Sigmoid colon (tissue), 6 donors: ENCODE measurements at regions not wholly inside any gene's neighbourhood (a gene's known extent, or its start where the extent isn't known, plus 50 kb on each side); places are given as distances from the start of the nearest gene placed in this dataset.

Source experiments
- DNase-seq: peaks from one replicate; pipeline ENCODE4 v3.0.0-alpha.2; 2019
- H3K27ac ChIP-seq, 4 donors: fragments of 200-600 bp; sonication (generic); one replicate each; pipeline ENCODE4 v1.5.1; 2016 to 2019; ENCODE audit warnings: mild to moderate bottlenecking in 1 of 4
- H3K27me3 ChIP-seq, 3 donors: fragments of 200-600 bp; sonication (generic); one replicate each; pipeline ENCODE4 v1.5.1; 2019; ENCODE audit warnings: mild to moderate bottlenecking in 1 of 3
- H3K36me3 ChIP-seq, 4 donors: fragments of 200-600 bp; sonication (generic); one replicate each; pipeline ENCODE4 v1.5.1; 2016 to 2019
- H3K4me1 ChIP-seq, 4 donors: fragments of 200-600 bp; sonication (generic); one replicate each; pipeline ENCODE4 v1.5.1; 2017 to 2019
- H3K4me3 ChIP-seq, 4 donors: fragments of 200-600 bp; sonication (generic); one replicate each; pipeline ENCODE4 v1.5.1; 2017 to 2019; ENCODE audit warnings: mild to moderate bottlenecking in 2 of 4, moderate library complexity in 1 of 4
- H3K9me3 ChIP-seq, 4 donors: fragments of 200-600 bp in 3 of 4; sonication (generic) in 3 of 4; one replicate each; pipeline versions ENCODE4 v1.5.1 to v1.6.1; 2013 to 2019
- EP300 ChIP-seq, 4 donors: sonication (generic); formaldehyde crosslinking; IDR thresholded peaks; one replicate each; pipeline ENCODE4 v1.6.1; 2017; ENCODE audit warnings: antibody characterized with exemption in 4 of 4
- POLR2A ChIP-seq, 2 donors: fragments of 450-650 bp; IDR thresholded peaks; one replicate each; pipeline ENCODE4 v1.6.1; 2016; ENCODE audit warnings: antibody characterized with exemption in 2 of 2, mild to moderate bottlenecking in 2 of 2, moderate library complexity in 2 of 2
- POLR2AphosphoS5 ChIP-seq, 4 donors: sonication (generic); formaldehyde crosslinking; IDR thresholded peaks; one replicate each; pipeline ENCODE4 v1.6.1; 2017; ENCODE audit warnings: antibody characterized with exemption in 4 of 4
- WGBS, 2 donors: extraction: QIAGEN DNeasy Blood & Tissue Kit; methylation state at CpG; one replicate each; pipeline ENCODE4 v1.1.7; 2013; 5-methylcytosine and 5-hydroxymethylcytosine counted together
- intact Hi-C: fragments of 100-400 bp; cut with DNase I; formaldehyde crosslinking; loops from one replicate; pipeline ENCODE4 v1.15.1; 2023
- TF ChIP-seq, protein P1 (sequence below), 4 experiments: fragments of 450-650 bp in 3 of 4; fragments of 200-600 bp in 1 of 4; IDR thresholded peaks; one replicate each; pipeline ENCODE4 v1.5.1; 2016 to 2019; ENCODE audit warnings: antibody characterized with exemption in 4 of 4, mild to moderate bottlenecking in 3 of 4, moderate library complexity in 2 of 4
- donor health status: healthy with polysubstance abuse.
- donor health status: healthy.

DNA sequence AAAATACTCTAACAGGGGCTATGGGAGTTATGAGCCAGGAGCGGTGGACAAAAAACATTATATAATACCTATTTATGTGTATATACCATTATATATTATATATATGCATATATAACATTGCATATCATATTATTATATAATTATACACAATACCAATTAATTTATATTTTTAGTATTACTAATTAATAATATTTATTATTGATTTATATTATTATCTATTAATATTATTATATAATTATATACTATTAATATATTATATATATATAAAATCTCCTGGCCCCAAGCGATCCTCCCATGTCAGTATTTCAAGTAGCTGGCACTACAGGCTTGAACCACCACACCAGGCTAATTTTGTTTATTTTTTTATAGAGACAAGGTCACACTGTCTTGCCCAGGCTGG lies 73.8 kb upstream of the JADE1 start:
- Histone ChIP-seq H3K4me1 (no peaks in the 10 kb centered on the region), H3K9me3 (no peaks in the 10 kb centered on the region), H3K4me3 (no peak overlapping the region), H3K27me3 (no peaks in the 10 kb centered on the region), H3K27ac (no peak overlapping the region), H3K36me3 (no peaks in the 10 kb centered on the region)
- intact Hi-C loops, result no loop called here
- TF ChIP-seq POLR2A (IDR thresholded peaks at IDR 0.05), result no peak
- TF ChIP-seq POLR2AphosphoS5 (IDR thresholded peaks at IDR 0.05), result no peak
- TF ChIP-seq, protein P1, sequence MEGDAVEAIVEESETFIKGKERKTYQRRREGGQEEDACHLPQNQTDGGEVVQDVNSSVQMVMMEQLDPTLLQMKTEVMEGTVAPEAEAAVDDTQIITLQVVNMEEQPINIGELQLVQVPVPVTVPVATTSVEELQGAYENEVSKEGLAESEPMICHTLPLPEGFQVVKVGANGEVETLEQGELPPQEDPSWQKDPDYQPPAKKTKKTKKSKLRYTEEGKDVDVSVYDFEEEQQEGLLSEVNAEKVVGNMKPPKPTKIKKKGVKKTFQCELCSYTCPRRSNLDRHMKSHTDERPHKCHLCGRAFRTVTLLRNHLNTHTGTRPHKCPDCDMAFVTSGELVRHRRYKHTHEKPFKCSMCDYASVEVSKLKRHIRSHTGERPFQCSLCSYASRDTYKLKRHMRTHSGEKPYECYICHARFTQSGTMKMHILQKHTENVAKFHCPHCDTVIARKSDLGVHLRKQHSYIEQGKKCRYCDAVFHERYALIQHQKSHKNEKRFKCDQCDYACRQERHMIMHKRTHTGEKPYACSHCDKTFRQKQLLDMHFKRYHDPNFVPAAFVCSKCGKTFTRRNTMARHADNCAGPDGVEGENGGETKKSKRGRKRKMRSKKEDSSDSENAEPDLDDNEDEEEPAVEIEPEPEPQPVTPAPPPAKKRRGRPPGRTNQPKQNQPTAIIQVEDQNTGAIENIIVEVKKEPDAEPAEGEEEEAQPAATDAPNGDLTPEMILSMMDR (IDR thresholded peaks at IDR 0.05), result no peak
- no peak for TF ChIP-seq EP300 (IDR thresholded peaks at IDR 0.05)
- WGBS, 2 donors, result 97 to 98% methylated on average over 2 of the region's 2 CpGs
- no peak for DNase-seq

DNA sequence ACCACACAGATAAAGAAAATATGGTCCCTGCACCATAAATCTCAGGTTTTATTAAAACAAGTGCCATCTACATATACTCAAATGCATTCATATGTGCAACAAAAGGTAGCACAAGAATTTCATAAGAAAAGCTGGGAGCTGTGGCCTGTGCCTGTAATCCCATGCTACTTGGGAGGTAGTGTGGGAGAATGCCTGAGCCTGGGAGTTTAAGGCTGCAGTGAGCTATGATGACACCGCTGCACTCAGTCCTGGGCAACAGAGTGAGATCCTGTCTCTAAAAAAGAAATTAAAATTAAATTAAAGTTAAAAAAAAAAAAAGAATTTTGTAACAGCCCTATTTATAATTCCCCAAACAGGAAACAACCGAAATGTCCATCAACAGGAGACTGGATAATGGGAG lies 81.3 kb upstream of the JADE1 start:
- intact Hi-C loops, result no loop called here
- no peaks in the 10 kb centered on the region for H3K9me3 ChIP-seq
- 94% methylated on average over 2 of the region's 2 CpGs for WGBS, 2 donors
- no peaks in the 10 kb centered on the region for H3K36me3 ChIP-seq
- peaks cover 0 to 9% (median 4%) of the 10 kb centered on the region in 4 donors for H3K4me1 ChIP-seq
- TF ChIP-seq, protein P1 (IDR thresholded peaks at IDR 0.05), result no peak
- no peak for TF ChIP-seq POLR2A (IDR thresholded peaks at IDR 0.05)
- no peak for TF ChIP-seq POLR2AphosphoS5 (IDR thresholded peaks at IDR 0.05)
- no peak for TF ChIP-seq EP300 (IDR thresholded peaks at IDR 0.05)
- no peak overlapping the region for H3K27ac ChIP-seq
- no peak overlapping the region for H3K4me3 ChIP-seq
- H3K27me3 ChIP-seq, result no peaks in the 10 kb centered on the region
- no peak for DNase-seq

DNA sequence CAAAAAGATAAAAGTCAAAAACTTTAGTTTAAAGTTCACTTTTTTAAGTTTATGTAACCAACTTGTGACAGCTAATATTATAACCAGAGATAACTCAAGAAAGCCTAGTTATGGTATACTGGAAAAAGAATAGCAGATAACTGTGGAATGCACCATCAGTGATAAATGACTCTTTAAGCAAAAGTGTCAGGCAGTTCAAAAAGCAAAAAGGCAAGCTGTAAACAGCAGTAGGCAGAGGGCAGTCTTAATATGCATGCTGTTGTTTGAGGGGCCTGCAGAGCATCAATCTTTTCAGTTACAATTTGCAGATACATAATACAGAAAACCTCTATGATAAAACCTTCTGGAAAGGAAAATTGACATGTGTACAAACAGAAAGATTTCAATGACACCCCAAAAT lies 81.8 kb upstream of the JADE1 start:
- DNase-seq, result no peak
- Histone ChIP-seq H3K27me3 (no peaks in the 10 kb centered on the region), H3K9me3 (no peaks in the 10 kb centered on the region), H3K4me1 (peaks cover 0 to 9% (median 4%) of the 10 kb centered on the region in 4 donors), H3K4me3 (no peak overlapping the region), H3K36me3 (no peaks in the 10 kb centered on the region), H3K27ac (no peak overlapping the region)
- TF ChIP-seq POLR2A (IDR thresholded peaks at IDR 0.05) (no peak), EP300 (IDR thresholded peaks at IDR 0.05) (no peak), POLR2AphosphoS5 (IDR thresholded peaks at IDR 0.05) (no peak)
- TF ChIP-seq, protein P1 (IDR thresholded peaks at IDR 0.05), result no peak
- intact Hi-C loops, result no loop called here

DNA sequence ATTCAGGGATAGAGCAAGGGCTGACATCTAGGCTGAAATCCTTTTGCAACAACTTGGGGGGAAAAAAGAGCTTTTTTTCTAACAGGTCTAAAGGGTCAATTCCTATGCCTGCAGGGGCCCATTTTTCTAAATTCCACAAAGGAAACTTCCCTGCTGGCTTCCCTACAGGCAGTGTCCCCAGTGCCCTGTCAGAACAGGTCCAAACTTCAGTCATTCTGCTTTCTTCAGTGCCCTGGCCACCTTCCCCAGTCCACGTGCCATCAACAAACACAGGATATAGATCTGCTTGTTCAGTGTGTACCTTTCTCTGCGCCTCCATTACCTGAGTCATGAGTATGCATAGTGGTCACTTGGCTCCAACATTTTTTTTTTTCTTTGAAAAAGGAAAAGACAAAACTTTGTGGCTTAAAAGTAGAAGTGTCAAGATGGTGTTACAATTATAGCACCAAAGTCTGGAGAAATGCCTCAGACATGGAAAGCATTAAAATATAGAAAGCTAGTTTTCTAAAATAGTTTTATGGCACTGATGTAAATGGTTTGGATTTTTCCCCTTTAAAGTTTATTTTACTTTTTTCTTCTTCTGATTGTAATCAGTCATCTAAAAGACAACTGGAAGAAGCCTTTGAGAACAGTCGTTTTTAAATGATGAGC lies 84.0 kb upstream of the JADE1 start:
- Histone ChIP-seq H3K4me1 (peaks cover 0 to 19% (median 9%) of the 10 kb centered on the region in 4 donors), H3K9me3 (no peaks in the 10 kb centered on the region), H3K4me3 (no peak overlapping the region), H3K27ac (no peak overlapping the region), H3K27me3 (no peaks in the 10 kb centered on the region), H3K36me3 (no peaks in the 10 kb centered on the region)
- WGBS, 2 donors, result 50 to 51% methylated on average over 3 of the region's 3 CpGs
- TF ChIP-seq, protein P1 (IDR thresholded peaks at IDR 0.05), result no peak
- TF ChIP-seq POLR2AphosphoS5 (IDR thresholded peaks at IDR 0.05) (no peak), EP300 (IDR thresholded peaks at IDR 0.05) (no peak), POLR2A (IDR thresholded peaks at IDR 0.05) (no peak)
- intact Hi-C loops, result no loop called here
- no peak for DNase-seq

DNA sequence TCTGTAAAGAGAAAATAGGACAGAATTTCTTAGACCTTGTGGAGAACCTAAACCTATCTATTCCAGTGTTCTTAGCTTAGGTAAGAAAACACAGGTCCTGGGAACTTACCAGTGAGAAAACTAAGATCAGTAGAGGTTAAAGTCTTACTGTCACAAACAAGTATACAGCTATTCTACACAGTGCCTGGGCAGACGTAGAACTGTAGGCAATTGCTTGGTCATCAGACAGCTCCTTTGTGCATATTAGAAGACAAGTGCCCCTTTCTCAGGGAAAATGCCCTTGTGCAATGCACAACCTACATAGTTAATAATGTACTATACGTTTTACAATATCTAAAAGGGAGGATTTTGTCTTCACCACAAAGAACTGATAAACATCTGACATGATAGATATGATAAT lies 86.6 kb upstream of the JADE1 start:
- H3K9me3 ChIP-seq, result no peaks in the 10 kb centered on the region
- no peak for TF ChIP-seq POLR2AphosphoS5 (IDR thresholded peaks at IDR 0.05)
- no peak for TF ChIP-seq POLR2A (IDR thresholded peaks at IDR 0.05)
- TF ChIP-seq EP300 (IDR thresholded peaks at IDR 0.05), result no peak
- TF ChIP-seq, protein P1 (IDR thresholded peaks at IDR 0.05), result no peak
- H3K27ac ChIP-seq, result no peak overlapping the region
- intact Hi-C loops, result no loop called here
- peaks cover 0 to 27% (median 20%) of the 10 kb centered on the region in 4 donors for H3K4me1 ChIP-seq
- DNase-seq, result no peak
- no peak overlapping the region for H3K4me3 ChIP-seq
- 76 to 82% methylated on average over 2 of the region's 2 CpGs for WGBS, 2 donors
- no peaks in the 10 kb centered on the region for H3K27me3 ChIP-seq
- H3K36me3 ChIP-seq, result no peaks in the 10 kb centered on the region
